ENCODE measurements at regions not wholly inside any gene's neighbourhood (a gene's known extent, or its start where the extent isn't known, plus 50 kb on each side); places are given as distances from the start of the nearest gene placed in this dataset.

DNA sequence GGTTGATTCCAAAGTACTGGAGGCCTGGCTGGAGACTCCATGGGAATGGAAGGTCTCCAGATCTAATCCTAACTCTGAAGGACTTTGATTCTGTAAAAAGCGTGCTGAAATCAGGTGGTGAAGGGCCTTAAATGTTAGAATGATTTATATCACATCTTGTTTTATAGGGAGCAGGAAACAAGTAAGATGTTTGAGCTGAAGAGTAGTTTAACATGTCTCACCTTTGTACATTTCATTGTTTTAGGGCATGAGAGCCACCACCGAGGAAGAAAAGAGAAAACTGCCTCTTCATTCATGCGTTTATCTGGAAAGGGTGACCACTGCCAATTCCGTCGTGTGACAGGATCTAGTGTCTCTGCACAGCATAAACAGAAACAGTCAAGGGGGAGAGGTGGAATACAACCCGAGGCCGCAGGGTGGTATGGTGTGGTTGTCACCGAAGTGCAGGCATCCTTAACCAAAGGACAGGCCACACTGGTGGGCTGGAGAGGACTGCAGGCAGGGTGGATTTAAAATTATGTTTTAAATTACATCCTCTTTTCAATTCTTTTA, 445.3 kb downstream of the SLC4A3 start:
- TF ChIP-seq, protein P1, sequence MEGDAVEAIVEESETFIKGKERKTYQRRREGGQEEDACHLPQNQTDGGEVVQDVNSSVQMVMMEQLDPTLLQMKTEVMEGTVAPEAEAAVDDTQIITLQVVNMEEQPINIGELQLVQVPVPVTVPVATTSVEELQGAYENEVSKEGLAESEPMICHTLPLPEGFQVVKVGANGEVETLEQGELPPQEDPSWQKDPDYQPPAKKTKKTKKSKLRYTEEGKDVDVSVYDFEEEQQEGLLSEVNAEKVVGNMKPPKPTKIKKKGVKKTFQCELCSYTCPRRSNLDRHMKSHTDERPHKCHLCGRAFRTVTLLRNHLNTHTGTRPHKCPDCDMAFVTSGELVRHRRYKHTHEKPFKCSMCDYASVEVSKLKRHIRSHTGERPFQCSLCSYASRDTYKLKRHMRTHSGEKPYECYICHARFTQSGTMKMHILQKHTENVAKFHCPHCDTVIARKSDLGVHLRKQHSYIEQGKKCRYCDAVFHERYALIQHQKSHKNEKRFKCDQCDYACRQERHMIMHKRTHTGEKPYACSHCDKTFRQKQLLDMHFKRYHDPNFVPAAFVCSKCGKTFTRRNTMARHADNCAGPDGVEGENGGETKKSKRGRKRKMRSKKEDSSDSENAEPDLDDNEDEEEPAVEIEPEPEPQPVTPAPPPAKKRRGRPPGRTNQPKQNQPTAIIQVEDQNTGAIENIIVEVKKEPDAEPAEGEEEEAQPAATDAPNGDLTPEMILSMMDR (IDR thresholded peaks at IDR 0.05; ENCODE audit: low read length): no peak
- TF ChIP-seq EZH2 (IDR thresholded peaks at IDR 0.05; ENCODE audit: borderline replicate concordance, low read length): no peak

All from OCI-LY1 (cell line).